CD4-positive, alpha-beta T cell treated with Interferon alpha-2 for 1 hour (primary cell): ENCODE measurements at regions not wholly inside any gene's neighbourhood (a gene's known extent, or its start where the extent isn't known, plus 50 kb on each side); places are given as distances from the start of the nearest gene placed in this dataset.

Experiments used
- DNase-seq, 2 donors: peaks; one replicate each; pipeline ENCODE4 v3.0.0-alpha.2; 2020 to 2022

DNA sequence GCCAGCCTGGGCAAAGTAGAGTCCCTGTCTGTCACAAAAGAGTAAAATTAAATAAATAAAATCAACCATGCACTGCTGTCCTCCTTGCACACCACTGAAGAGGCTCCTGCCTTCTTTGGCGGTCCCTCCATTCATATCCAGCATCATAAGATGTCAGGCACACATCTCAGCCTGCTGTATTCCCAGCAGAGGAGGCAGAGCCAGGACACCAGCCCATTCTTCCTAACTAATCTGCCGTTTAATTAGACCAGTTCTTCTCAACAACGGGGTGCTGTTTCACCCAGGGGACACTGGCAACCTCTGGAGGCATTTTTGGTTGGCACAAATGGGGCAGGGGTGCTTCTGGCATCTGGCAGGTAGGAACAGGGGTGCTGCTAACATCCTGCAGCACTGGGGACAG lies 119.7 kb downstream of the ETS2 start:
- no peak for DNase-seq

- DNase-seq, result no peak
Measured at GRCh38 chr21:38924954-38925353, 119.2 kb downstream of the ETS2 start.

- DNase-seq, result no peak
Measured at GRCh38 chr21:38923429-38923828, 117.7 kb downstream of the ETS2 start.

- no peak for DNase-seq
Measured at GRCh38 chr21:38922474-38923235, 116.9 kb downstream of the ETS2 start.

- no peak for DNase-seq
Measured at GRCh38 chr21:38921511-38922251, 116.0 kb downstream of the ETS2 start.

DNA sequence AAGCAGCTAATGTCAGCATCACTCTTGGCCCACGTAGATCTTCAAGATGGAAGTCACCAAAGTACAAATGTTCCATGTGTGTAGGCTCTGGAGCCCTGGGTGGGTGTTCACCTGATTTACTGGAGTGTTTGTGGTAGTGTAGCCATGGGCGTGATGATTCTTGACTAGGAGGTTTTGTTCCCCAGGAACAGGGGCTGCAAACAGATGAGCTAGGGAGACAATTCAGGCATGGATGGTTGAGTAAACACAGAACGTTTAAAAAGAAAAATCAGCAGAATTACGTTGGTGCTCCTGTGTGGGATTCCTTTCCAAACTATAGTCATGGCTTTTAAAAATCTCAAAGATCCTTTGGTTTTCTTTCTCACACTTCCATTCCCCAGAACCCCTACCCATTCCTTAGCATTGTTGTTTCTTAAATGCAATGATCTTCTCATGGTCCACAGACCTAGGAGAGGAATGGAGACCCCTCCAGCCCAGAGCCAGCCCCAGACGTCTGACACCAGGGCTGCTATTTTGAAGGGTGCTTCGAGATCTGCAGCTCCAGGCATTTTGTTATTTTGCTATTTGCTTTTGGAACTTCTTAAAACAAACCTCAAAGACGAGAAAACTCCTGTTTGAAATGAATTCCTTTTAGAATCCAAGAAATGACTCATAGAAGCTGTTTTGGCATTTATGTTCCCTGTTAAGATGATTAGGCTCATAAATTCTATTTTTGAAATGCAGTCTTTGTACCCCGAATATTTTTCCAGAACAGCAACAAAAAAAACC lies 115.1 kb downstream of the ETS2 start:
- DNase-seq, result no peak

GRCh38 chr21:38918607-38919346 lies 113.0 kb downstream of the ETS2 start:
- no peak for DNase-seq

- DNase-seq, result no peak
Measured at GRCh38 chr21:38917043-38917774, 111.5 kb downstream of the ETS2 start.

GRCh38 chr21:38916214-38916964 lies 110.7 kb downstream of the ETS2 start:
- DNase-seq, result no peak

GRCh38 chr21:38915546-38915945 lies 109.8 kb downstream of the ETS2 start:
- DNase-seq, result no peak

GRCh38 chr21:38914528-38915293 lies 109.0 kb downstream of the ETS2 start:
- DNase-seq, result no peak

- no peak for DNase-seq
Measured at GRCh38 chr21:38913893-38914527, 108.3 kb downstream of the ETS2 start.

DNA sequence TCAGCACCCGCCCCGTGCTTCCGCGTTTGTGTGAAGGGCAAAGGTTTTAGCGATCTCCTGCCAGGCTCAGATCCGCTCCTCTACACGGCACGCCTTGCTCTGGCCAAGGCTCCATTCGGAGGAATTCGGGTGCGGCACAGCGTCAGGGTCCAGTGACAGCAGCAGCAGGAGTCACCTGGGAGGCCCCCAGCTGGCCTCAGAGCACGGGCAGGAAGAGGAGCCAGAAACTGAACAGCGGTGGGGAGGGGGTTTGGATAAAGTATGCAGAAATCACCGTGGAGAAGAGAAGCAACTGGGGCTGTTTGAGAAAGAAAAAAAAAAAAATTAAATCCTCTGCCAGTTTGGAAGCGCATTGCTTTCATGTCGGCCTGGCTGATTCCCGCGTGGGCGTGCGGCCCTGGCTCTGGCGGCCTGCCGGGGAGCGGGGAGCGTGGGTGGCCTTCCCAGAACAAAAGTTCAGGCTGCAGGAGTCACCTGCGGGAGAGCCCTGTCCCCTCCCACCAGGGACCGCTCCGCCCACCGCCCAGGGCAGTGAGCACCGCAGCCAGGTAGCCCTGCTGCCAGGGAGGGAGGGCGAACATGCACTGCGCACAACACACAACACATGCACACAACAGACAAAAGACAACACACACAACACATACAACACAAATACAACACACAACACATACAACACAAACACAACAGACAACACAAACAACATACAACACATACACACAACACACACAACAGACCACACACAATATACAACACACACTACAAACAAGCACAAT lies 107.6 kb downstream of the ETS2 start:
- no peak for DNase-seq

GRCh38 chr21:38912789-38913119 lies 107.0 kb downstream of the ETS2 start:
- DNase-seq, result no peak

- no peak for DNase-seq
Measured at GRCh38 chr21:38912102-38912629, 106.4 kb downstream of the ETS2 start.

DNA sequence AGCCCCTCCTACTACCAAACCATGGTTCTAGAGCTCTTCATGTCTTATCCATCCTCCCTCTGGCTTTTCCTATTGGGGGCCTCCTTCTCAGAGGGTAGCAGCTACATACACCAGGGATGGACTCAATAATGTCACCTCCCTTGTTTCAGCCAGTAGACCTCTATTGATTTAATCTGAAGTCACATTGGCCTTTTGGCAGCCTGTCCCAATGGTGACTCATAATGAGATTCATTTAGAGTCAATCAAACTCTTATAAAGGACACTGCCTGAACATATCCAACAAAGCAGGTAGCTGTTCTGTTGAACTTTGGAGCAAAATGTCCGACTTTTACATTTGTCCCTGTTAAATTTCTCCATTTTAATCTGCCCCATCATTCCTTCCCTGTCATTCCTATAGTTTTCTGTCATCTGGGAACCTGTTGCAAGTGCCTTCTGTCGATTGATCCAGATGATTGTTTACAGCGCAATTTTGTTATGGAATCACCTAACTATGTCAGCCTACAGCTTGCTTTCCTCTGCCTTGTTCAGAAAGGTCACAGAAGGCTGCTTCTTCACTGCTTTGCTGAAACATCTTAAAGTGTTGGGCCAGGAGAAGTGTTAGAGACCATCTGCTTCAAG lies 105.9 kb downstream of the ETS2 start:
- no peak for DNase-seq

DNA sequence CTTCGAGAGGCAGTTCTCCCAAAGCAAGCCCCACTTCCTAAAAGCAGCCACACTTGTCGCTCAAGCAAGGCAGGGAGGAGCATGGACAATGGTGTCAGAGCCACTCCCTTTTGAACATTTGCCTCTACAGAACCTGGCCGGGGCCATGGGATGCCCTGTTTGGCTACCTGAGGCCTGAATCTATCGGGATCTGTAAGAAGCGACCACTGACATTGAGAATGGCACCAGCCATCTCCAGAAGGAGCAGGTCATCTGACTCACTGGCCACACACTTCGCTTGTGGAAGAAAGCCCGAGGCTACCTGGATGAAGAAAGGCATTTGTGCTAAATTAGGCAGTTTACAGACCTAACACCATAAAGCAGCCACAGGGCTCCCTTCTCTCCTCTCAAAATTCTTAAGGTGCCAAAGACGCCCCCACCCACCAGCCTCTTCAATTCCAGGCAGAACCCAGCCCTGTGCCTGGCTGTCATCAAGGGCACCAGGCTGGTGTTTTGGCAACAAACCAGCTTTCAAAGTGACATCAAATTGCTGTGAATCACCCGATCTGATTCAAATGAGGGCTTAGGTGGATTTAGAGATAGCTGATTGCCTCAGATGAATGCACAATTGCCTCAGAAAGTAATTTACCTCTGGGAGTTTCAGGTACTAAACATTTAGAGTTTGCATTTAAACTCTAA lies 104.8 kb downstream of the ETS2 start:
- DNase-seq, result no peak

DNA sequence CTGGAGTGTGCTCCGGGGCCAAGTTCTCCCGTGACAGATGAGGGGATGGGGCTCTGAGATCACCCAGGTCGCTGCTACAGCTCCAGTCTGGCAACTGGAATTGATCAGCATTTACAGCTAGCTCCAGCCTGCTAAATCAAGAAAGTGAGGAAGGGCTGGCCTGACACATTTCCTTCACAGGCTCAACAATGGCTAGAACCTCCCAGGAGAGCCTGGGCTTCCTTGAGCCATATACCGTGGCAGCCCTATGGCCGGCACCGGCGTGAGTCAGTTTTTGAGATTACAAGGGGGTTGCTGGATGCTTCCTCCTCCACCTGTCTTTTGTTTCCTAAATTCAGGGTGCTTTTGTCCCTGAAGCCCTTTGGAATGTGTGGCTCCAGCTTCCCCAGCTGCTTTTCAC lies 104.2 kb downstream of the ETS2 start:
- DNase-seq, result no peak
